HG03135 (cell line): ENCODE measurements at regions not wholly inside any gene's neighbourhood (a gene's known extent, or its start where the extent isn't known, plus 50 kb on each side); places are given as distances from the start of the nearest gene placed in this dataset.
A peak's percentile ranks its signal among the peaks of the same experiment; 100 is the strongest.

Source experiments
- ATAC-seq: cut with Tn5 transposase; IDR thresholded peaks from one replicate; pipeline ENCODE4 v1.9.1; 2021; ENCODE audit warnings: mild to moderate bottlenecking, moderate library complexity; ENCODE audit not compliant: unreplicated experiment

GRCh38 chr4:166600264-166600663 is 634.0 kb downstream of the SPOCK3 start:
- ATAC-seq = no peak

GRCh38 chr4:166602068-166602467 is 632.2 kb downstream of the SPOCK3 start:
- no peak for ATAC-seq

- no peak for ATAC-seq
Measured at GRCh38 chr4:166622425-166622977, 611.8 kb downstream of the SPOCK3 start.

- ATAC-seq = no peak
Measured at GRCh38 chr4:166625018-166625637, 609.2 kb downstream of the SPOCK3 start.

- ATAC-seq = no peak
Measured at GRCh38 chr4:166628454-166628853, 605.8 kb downstream of the SPOCK3 start.

- ATAC-seq = no peak
Measured at GRCh38 chr4:166635367-166635766, 598.9 kb downstream of the SPOCK3 start.

- ATAC-seq = no peak
Measured at GRCh38 chr4:166637816-166638215, 596.5 kb downstream of the SPOCK3 start.

- no peak for ATAC-seq
Measured at GRCh38 chr4:166655231-166655630, 579.1 kb downstream of the SPOCK3 start.

GRCh38 chr4:166655705-166656104 is 578.6 kb downstream of the SPOCK3 start:
- no peak for ATAC-seq

GRCh38 chr4:166657261-166657660 is 577.0 kb downstream of the SPOCK3 start:
- no peak for ATAC-seq

GRCh38 chr4:166658585-166658984 is 575.7 kb downstream of the SPOCK3 start:
- no peak for ATAC-seq

GRCh38 chr4:166662266-166662843 is 571.9 kb downstream of the SPOCK3 start:
- peak; percentile 92 for ATAC-seq

GRCh38 chr4:166670341-166670740 is 564.0 kb downstream of the SPOCK3 start:
- no peak for ATAC-seq

GRCh38 chr4:166673911-166674310 is 560.4 kb downstream of the SPOCK3 start:
- ATAC-seq = no peak

- no peak for ATAC-seq
Measured at GRCh38 chr4:166675411-166675810, 558.9 kb downstream of the SPOCK3 start.

GRCh38 chr4:166680796-166681195 is 553.5 kb downstream of the SPOCK3 start:
- no peak for ATAC-seq

- no peak for ATAC-seq
Measured at GRCh38 chr4:166682200-166682599, 552.1 kb downstream of the SPOCK3 start.
